ENCODE measurements at regions not wholly inside any gene's neighbourhood (a gene's known extent, or its start where the extent isn't known, plus 50 kb on each side); places are given as distances from the start of the nearest gene placed in this dataset.

DNA sequence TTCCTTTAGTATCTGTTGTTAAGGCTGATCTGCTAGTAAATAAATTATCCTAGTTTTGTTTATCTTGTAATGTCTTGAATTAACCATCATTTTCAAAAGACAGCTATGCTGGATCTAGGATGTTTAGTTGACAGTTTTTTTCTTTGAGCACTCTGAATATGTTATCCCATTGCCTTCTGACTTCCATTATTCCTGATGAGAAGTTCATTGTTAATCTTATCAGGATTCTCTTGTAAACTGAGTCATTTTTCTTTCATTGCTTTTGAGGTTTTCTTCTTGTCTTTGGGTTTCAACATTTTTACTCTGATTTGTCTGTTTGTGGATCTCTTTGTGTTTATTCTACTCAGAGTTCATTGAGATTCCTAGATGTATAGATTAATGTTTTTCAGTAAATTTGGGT, 157.7 kb downstream of the WNT7A start:
- no peaks in the 10 kb centered on the region for H3K27me3 ChIP-seq
- H3K4me3 ChIP-seq = no peak overlapping the region
- H3K36me3 ChIP-seq = no peaks in the 10 kb centered on the region
- DNase-seq = no peak
- H3K27ac ChIP-seq = no peak overlapping the region
- ATAC-seq = no peak
- TF ChIP-seq, protein P1, sequence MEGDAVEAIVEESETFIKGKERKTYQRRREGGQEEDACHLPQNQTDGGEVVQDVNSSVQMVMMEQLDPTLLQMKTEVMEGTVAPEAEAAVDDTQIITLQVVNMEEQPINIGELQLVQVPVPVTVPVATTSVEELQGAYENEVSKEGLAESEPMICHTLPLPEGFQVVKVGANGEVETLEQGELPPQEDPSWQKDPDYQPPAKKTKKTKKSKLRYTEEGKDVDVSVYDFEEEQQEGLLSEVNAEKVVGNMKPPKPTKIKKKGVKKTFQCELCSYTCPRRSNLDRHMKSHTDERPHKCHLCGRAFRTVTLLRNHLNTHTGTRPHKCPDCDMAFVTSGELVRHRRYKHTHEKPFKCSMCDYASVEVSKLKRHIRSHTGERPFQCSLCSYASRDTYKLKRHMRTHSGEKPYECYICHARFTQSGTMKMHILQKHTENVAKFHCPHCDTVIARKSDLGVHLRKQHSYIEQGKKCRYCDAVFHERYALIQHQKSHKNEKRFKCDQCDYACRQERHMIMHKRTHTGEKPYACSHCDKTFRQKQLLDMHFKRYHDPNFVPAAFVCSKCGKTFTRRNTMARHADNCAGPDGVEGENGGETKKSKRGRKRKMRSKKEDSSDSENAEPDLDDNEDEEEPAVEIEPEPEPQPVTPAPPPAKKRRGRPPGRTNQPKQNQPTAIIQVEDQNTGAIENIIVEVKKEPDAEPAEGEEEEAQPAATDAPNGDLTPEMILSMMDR (IDR thresholded peaks at IDR 0.05) = no peak
- intact Hi-C loops (cut with DNase I) = no loop called here
- FAIRE-seq = no peak
- H3K9me3 ChIP-seq = peaks cover 0 to 4% (median 0%) of the 10 kb centered on the region in 4 donors
- no peaks in the 10 kb centered on the region for H3K4me1 ChIP-seq

DNA sequence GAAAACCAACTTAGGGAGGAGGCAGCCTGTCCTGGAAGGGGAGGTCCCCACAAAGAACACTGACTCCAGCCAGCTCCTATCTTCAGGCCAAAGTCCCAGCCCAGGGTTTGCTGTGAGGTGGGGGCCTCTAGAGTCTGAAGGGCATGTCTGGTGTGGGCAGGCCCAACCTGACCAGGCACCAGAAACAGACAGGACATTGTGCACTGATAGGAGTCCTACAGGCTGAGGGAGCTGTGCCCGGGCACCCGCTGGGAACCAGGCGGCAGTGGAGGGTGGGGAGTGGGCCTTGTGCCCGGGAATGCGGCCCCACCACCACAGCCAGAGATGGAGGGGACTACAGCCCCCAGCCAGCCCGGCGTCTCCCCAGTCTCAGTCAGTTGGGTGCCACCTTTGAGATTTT, 161.4 kb downstream of the WNT7A start:
- Histone ChIP-seq H3K27me3 (no peaks in the 10 kb centered on the region), H3K4me3 (no peak overlapping the region), H3K36me3 (no peaks in the 10 kb centered on the region), H3K9me3 (no peaks in the 10 kb centered on the region), H3K27ac (no peak overlapping the region), H3K4me1 (no peaks in the 10 kb centered on the region)
- intact Hi-C loops (cut with DNase I) = no loop called here
- WGBS, 2 donors = 60 to 66% methylated on average over 7 of the region's 7 CpGs
- DNase-seq (peak in 1 of 6 donors; percentile 28), FAIRE-seq (no peak), ATAC-seq (no peak)
- TF ChIP-seq, protein P1 (IDR thresholded peaks at IDR 0.05) = no peak

DNA sequence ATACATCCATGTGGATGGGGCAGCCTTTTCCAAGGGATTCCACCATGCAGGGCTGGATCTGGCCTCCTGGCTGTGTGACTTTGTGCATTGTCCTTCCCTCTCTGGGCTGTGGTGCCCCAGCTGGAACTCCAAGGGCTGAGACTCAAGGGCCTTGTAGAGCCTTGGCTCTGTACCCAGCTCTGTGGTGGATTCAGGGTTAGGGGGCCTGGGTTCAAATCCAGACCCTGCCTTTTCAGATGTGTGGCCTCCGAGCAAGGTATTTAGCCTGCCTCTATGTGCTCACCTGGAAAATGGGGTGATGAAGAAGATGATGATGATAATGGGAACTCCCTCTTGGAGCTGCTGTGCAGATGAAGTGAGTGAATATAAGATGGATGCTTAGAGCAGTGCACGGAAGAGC, 161.9 kb downstream of the WNT7A start:
- FAIRE-seq = no peak
- Histone ChIP-seq H3K4me1 (no peaks in the 10 kb centered on the region), H3K27me3 (no peaks in the 10 kb centered on the region), H3K4me3 (no peak overlapping the region), H3K27ac (no peak overlapping the region), H3K9me3 (no peaks in the 10 kb centered on the region), H3K36me3 (no peaks in the 10 kb centered on the region)
- peak in 2 of 6 donors; percentile 0 to 24 for DNase-seq
- TF ChIP-seq, protein P1 (IDR thresholded peaks at IDR 0.05) = no peak
- no peak for ATAC-seq
- 60 to 68% methylated on average over 2 of the region's 2 CpGs for WGBS, 2 donors
- intact Hi-C loops (cut with DNase I) = no loop called here

DNA sequence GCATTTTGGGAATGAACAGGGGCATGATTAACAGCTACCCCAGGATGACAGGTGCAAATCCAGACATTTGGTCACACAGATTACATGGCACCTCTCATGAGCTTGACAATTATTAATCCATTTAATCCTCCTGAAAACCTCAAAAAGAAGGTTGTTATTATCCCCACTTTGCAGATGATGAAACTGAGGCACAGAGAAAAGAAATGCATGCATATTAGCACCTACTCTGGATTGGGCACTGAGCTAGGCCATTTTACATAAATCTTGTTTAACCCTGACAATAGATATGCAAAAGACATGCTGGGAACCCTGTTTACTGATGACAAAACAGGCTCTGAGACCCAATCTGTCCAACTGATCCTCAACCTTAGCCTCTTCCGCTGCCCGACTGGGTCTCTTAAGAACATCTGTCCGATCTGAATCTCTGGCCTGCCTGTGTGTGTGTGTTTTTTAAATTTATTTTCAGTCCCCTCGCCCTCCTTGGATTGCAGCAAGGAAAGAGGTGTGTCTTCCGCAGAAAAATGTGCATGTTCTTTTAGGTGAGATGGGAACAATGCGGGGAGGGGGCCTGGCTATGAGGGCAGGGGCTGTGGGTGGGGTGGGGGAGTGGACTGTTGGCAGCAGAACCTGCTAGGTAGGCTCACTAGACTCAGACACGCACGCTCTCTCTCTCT, 162.5 kb downstream of the WNT7A start:
- no peak for ATAC-seq
- no peak overlapping the region for H3K27ac ChIP-seq
- no peak overlapping the region for H3K4me3 ChIP-seq
- no peaks in the 10 kb centered on the region for H3K4me1 ChIP-seq
- no peaks in the 10 kb centered on the region for H3K36me3 ChIP-seq
- FAIRE-seq = no peak
- H3K27me3 ChIP-seq = no peaks in the 10 kb centered on the region
- WGBS, 2 donors = 70 to 75% methylated on average over 8 of the region's 8 CpGs
- no peaks in the 10 kb centered on the region for H3K9me3 ChIP-seq
- peak in 1 of 6 donors; percentile 1 for DNase-seq
- intact Hi-C loops (cut with DNase I) = no loop called here
- TF ChIP-seq, protein P1 (IDR thresholded peaks at IDR 0.05) = no peak

DNA sequence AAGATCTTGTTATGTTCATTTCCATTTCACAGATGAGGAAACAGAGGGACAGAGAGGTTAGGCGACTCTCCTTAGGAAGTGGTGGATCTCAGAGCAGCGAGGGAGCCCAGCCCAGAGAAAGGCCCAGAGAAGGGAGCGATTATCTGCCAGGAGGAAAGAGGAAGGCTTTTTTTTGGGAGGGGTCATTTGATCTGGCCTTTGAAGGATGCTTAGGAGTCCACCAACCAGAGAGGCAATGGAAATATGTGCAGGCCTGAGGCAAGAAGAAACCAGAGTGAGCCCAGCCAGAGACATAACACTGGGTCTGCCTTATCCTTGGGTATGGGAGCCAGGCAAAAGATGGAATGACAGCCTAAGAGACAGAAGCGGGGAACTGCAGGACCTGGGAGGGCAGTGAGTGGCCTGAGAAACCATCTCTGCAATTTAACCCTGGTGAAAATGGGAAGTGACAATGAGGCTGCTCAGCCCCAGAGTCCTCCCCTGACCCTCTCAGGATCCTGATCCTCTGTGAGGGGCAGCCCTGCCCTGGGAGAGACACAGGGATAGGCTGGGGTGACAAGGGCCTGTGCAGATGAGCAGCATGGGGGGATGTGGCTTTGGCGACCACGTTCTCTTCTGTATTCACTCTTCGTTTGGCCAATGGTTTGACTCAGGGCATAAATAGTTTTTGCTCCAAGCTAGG, 163.2 kb downstream of the WNT7A start:
- H3K4me3 ChIP-seq = no peak overlapping the region
- H3K27me3 ChIP-seq = no peaks in the 10 kb centered on the region
- H3K27ac ChIP-seq = no peak overlapping the region
- no peak for FAIRE-seq
- intact Hi-C loops (cut with DNase I) = no loop called here
- TF ChIP-seq, protein P1 (IDR thresholded peaks at IDR 0.05) = no peak
- no peaks in the 10 kb centered on the region for H3K36me3 ChIP-seq
- WGBS, 2 donors = 78 to 82% methylated on average over 7 of the region's 7 CpGs
- no peaks in the 10 kb centered on the region for H3K9me3 ChIP-seq
- H3K4me1 ChIP-seq = no peaks in the 10 kb centered on the region
- ATAC-seq = no peak
- DNase-seq = peak in 2 of 6 donors; percentile 2 to 21
